HEK293 (cell line): ENCODE measurements at regions not wholly inside any gene's neighbourhood (a gene's known extent, or its start where the extent isn't known, plus 50 kb on each side); places are given as distances from the start of the nearest gene placed in this dataset.

Source experiments
- CTCF ChIA-PET: fragments of 350-600 bp; formaldehyde crosslinking; extraction: SDS; loops from one replicate; lab custom pipeline; 2021; ENCODE audit warnings: antibody characterized with exemption; lab: Yijun Ruan, JAX
- POLR2A ChIA-PET: fragments of 300-600 bp; formaldehyde crosslinking; extraction: SDS; loops from one replicate; lab custom pipeline; 2020; ENCODE audit warnings: antibody characterized with exemption, inconsistent platforms; lab: Yijun Ruan, JAX
- H3K27ac ChIP-seq: fragments of 200-500 bp; sonication (Bioruptor generic); 2 replicates; pipeline ENCODE4 v1.5.1; 2014; ENCODE audit warnings: low read depth, low read length, control low read depth, inconsistent platforms; ENCODE audit errors: extremely low read depth
- H3K36me3 ChIP-seq, 2 experiments: fragments of 200-500 bp in 1 of 2; sonication (Bioruptor generic) in 1 of 2; 1 replicate in 1 of 2; 2 replicates in 1 of 2; pipeline ENCODE4 v1.5.1; 2014 to 2017; ENCODE audit warnings: inconsistent platforms in 2 of 2, low read length in 2 of 2; ENCODE audit not compliant: control insufficient read depth in 2 of 2, insufficient read depth in 1 of 2
- H3K4me1 ChIP-seq: fragments of 200-500 bp; sonication (Bioruptor generic); 2 replicates; pipeline ENCODE4 v1.5.1; 2014; ENCODE audit warnings: mild to moderate bottlenecking, low read length, inconsistent platforms; ENCODE audit not compliant: control insufficient read depth, insufficient read depth
- H3K4me3 ChIP-seq: 2 replicates; pipeline ENCODE4 v1.5.1; 2011; ENCODE audit warnings: low read depth, mild to moderate bottlenecking, control low read depth, low read length, moderate library complexity
- H3K9me3 ChIP-seq: fragments of 200-500 bp; sonication (Bioruptor generic); 2 replicates; pipeline ENCODE4 v1.5.1; 2014; ENCODE audit warnings: low read depth, low read length, inconsistent platforms; ENCODE audit not compliant: control insufficient read depth, insufficient read depth
- BCL11B ChIP-seq: fragments of 450-650 bp; formaldehyde crosslinking; IDR thresholded peaks from 2 replicates; pipeline ENCODE4 v1.5.1; 2016; ENCODE audit warnings: low read depth, missing biosample characterization, missing genetic modification characterization
- SP2 ChIP-seq: fragments of 450-650 bp; formaldehyde crosslinking; IDR thresholded peaks from 2 replicates; pipeline ENCODE4 v1.5.1; 2016; ENCODE audit warnings: missing biosample characterization, missing genetic modification characterization
- ZBTB21 ChIP-seq: fragments of 450-650 bp; formaldehyde crosslinking; IDR thresholded peaks from 2 replicates; pipeline ENCODE4 v1.5.1; 2017; ENCODE audit warnings: missing biosample characterization, missing genetic modification characterization
- ZFP37 ChIP-seq: fragments of 450-650 bp; formaldehyde crosslinking; IDR thresholded peaks from 2 replicates; pipeline ENCODE4 v1.5.1; 2016; ENCODE audit warnings: missing biosample characterization, missing genetic modification characterization
- ZNF10 ChIP-seq: fragments of 450-650 bp; formaldehyde crosslinking; IDR thresholded peaks from 2 replicates; pipeline ENCODE4 v1.5.1; 2017; ENCODE audit warnings: missing biosample characterization, missing genetic modification characterization
- ZNF140 ChIP-seq: fragments of 450-650 bp; formaldehyde crosslinking; IDR thresholded peaks from 2 replicates; pipeline ENCODE4 v1.5.1; 2016; ENCODE audit warnings: missing biosample characterization, missing genetic modification characterization
- ZNF148 ChIP-seq: fragments of 450-650 bp; formaldehyde crosslinking; IDR thresholded peaks from 2 replicates; pipeline ENCODE4 v1.5.0; 2017; ENCODE audit warnings: missing biosample characterization, missing genetic modification characterization, borderline replicate concordance
- ZNF16 ChIP-seq: fragments of 450-650 bp; formaldehyde crosslinking; IDR thresholded peaks from 2 replicates; pipeline ENCODE4 v1.5.1; 2016; ENCODE audit warnings: low read depth, missing biosample characterization, missing genetic modification characterization
- ZNF175 ChIP-seq: fragments of 450-650 bp; formaldehyde crosslinking; IDR thresholded peaks from 2 replicates; pipeline ENCODE4 v1.5.1; 2016; ENCODE audit warnings: missing biosample characterization, missing genetic modification characterization
- ZNF341 ChIP-seq: fragments of 450-650 bp; formaldehyde crosslinking; IDR thresholded peaks from 2 replicates; pipeline ENCODE4; 2016; ENCODE audit warnings: low read depth, missing biosample characterization, missing genetic modification characterization
- ZNF394 ChIP-seq: fragments of 450-650 bp; formaldehyde crosslinking; IDR thresholded peaks from 2 replicates; pipeline ENCODE4 v1.5.1; 2016; ENCODE audit warnings: missing biosample characterization, missing genetic modification characterization, mild to moderate bottlenecking, moderate library complexity, borderline replicate concordance
- ZNF426 ChIP-seq: fragments of 450-650 bp; formaldehyde crosslinking; IDR thresholded peaks from 2 replicates; pipeline ENCODE4 v1.5.1; 2017; ENCODE audit warnings: missing biosample characterization, missing genetic modification characterization, mild to moderate bottlenecking, inconsistent platforms, moderate library complexity
- ZNF488 ChIP-seq: fragments of 450-650 bp; formaldehyde crosslinking; IDR thresholded peaks from 2 replicates; pipeline ENCODE4 v1.5.1; 2016; ENCODE audit warnings: missing biosample characterization, missing genetic modification characterization
- ZNF514 ChIP-seq: fragments of 450-650 bp; formaldehyde crosslinking; IDR thresholded peaks from 2 replicates; pipeline ENCODE4 v1.5.1; 2016; ENCODE audit warnings: missing biosample characterization, missing genetic modification characterization
- ZNF518A ChIP-seq: fragments of 450-650 bp; formaldehyde crosslinking; conservative IDR thresholded peaks from 2 replicates; pipeline ENCODE4 v1.5.1; 2016; ENCODE audit warnings: low read depth, missing biosample characterization, missing genetic modification characterization
- ZNF529 ChIP-seq: fragments of 450-650 bp; formaldehyde crosslinking; IDR thresholded peaks from 2 replicates; pipeline ENCODE4 v1.5.1; 2017; ENCODE audit warnings: missing genetic modification characterization, missing biosample characterization; ENCODE audit not compliant: insufficient replicate concordance
- ZNF530 ChIP-seq: fragments of 450-650 bp; formaldehyde crosslinking; IDR thresholded peaks from 2 replicates; pipeline ENCODE4 v1.5.1; 2016; ENCODE audit warnings: low read depth, missing biosample characterization, missing genetic modification characterization
- ZNF623 ChIP-seq: fragments of 450-650 bp; formaldehyde crosslinking; IDR thresholded peaks from 2 replicates; pipeline ENCODE4 v1.5.1; 2016; ENCODE audit warnings: missing biosample characterization, missing genetic modification characterization
- ZNF629 ChIP-seq: fragments of 450-650 bp; formaldehyde crosslinking; IDR thresholded peaks from 2 replicates; pipeline ENCODE4 v1.5.1; 2017; ENCODE audit warnings: missing biosample characterization, missing genetic modification characterization
- ZNF707 ChIP-seq: fragments of 450-650 bp; formaldehyde crosslinking; IDR thresholded peaks from 2 replicates; pipeline ENCODE4 v1.5.1; 2016; ENCODE audit warnings: missing biosample characterization, missing genetic modification characterization
- ZSCAN16 ChIP-seq: fragments of 450-650 bp; formaldehyde crosslinking; IDR thresholded peaks from 2 replicates; pipeline ENCODE4 v1.5.1; 2016; ENCODE audit warnings: missing biosample characterization, missing genetic modification characterization
- ZSCAN23 ChIP-seq: fragments of 450-650 bp; formaldehyde crosslinking; IDR thresholded peaks from 2 replicates; pipeline ENCODE4 v1.5.1; 2016; ENCODE audit warnings: missing biosample characterization, missing genetic modification characterization

- CTCF ChIA-PET: no interaction called here
- TF ChIP-seq ZSCAN23 (tag by site-specific recombination) (no peak), ZNF514 (no peak), ZNF518A (tag by site-specific recombination) (no peak), ZFP37 (no peak), ZNF707 (no peak), ZBTB21 (tag by site-specific recombination) (no peak), ZSCAN16 (tag by site-specific recombination) (no peak), ZNF16 (no peak), ZNF140 (tag by site-specific recombination) (no peak), ZNF529 (tag by site-specific recombination) (no peak)
- Histone ChIP-seq H3K36me3 (no peaks in the 10 kb centered on the region), H3K9me3 (no peaks in the 10 kb centered on the region), H3K4me3 (no peak overlapping the region), H3K27ac (no peak overlapping the region), H3K4me1 (no peaks in the 10 kb centered on the region; the same call in 1 of the 2 replicates)
- POLR2A ChIA-PET: no interaction called here
Observed at GRCh38 chr1:55713516-55713915, 498.4 kb upstream of the USP24 start.

- CTCF ChIA-PET: no interaction called here
- no peaks in the 10 kb centered on the region for H3K9me3 ChIP-seq
- TF ChIP-seq ZNF426 (tag by site-specific recombination) (no peak), ZNF394 (tag by site-specific recombination) (no peak), ZNF341 (tag by site-specific recombination) (no peak), SP2 (tag by site-specific recombination) (no peak), ZNF530 (tag by site-specific recombination) (no peak), ZNF10 (no peak), ZNF140 (tag by site-specific recombination) (no peak), ZNF629 (no peak), ZNF623 (no peak), ZNF488 (no peak), ZNF148 (tag by site-specific recombination) (no peak), BCL11B (tag by site-specific recombination) (no peak), ZNF175 (tag by site-specific recombination) (no peak)
- TF ChIP-seq, all 188 proteins: peak for 0
- Histone ChIP-seq H3K36me3 (no peaks in the 10 kb centered on the region), H3K27ac (no peak overlapping the region), H3K4me3 (no peak overlapping the region), H3K4me1 (no peaks in the 10 kb centered on the region; the same call in 1 of the 2 replicates)
- POLR2A ChIA-PET: no interaction called here
Observed at GRCh38 chr1:55712148-55712547, 497.0 kb upstream of the USP24 start.
